ENCODE measurements at regions not wholly inside any gene's neighbourhood (a gene's known extent, or its start where the extent isn't known, plus 50 kb on each side); places are given as distances from the start of the nearest gene placed in this dataset.

DNA sequence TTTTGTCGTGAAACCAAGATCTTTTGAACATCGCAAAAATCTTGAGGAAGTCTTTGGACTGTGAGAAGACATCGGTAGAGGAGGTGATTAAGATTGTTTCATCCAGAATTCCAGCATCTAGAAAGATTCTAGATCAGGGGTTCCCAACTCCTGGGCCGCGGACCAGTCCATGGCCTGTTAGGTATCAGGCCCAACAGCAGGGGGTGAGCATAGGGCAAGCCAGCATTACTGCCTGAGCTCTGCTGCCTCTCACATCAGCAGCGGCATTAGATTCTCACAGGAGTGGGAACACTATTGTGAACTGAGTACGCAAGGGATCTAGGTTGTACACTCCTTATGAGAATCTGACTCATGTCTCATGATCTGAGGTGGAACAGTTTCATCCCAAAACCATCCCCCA is 600.6 kb upstream of the CDH11 start:
- TF ChIP-seq, protein P1, sequence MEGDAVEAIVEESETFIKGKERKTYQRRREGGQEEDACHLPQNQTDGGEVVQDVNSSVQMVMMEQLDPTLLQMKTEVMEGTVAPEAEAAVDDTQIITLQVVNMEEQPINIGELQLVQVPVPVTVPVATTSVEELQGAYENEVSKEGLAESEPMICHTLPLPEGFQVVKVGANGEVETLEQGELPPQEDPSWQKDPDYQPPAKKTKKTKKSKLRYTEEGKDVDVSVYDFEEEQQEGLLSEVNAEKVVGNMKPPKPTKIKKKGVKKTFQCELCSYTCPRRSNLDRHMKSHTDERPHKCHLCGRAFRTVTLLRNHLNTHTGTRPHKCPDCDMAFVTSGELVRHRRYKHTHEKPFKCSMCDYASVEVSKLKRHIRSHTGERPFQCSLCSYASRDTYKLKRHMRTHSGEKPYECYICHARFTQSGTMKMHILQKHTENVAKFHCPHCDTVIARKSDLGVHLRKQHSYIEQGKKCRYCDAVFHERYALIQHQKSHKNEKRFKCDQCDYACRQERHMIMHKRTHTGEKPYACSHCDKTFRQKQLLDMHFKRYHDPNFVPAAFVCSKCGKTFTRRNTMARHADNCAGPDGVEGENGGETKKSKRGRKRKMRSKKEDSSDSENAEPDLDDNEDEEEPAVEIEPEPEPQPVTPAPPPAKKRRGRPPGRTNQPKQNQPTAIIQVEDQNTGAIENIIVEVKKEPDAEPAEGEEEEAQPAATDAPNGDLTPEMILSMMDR (conservative IDR thresholded peaks at IDR 0.05 in 1 of 2, IDR thresholded peaks at IDR 0.05 in 1 of 2; ENCODE audit: low read depth in 1 of 2, low read length in 2 of 2), result no peak
- no peak for TF ChIP-seq EZH2 (IDR thresholded peaks at IDR 0.05; ENCODE audit: low read length, missing control alignments)
